Ishikawa (cell line): ENCODE measurements at regions not wholly inside any gene's neighbourhood (a gene's known extent, or its start where the extent isn't known, plus 50 kb on each side); places are given as distances from the start of the nearest gene placed in this dataset.
A peak's percentile ranks its signal among the peaks of the same experiment; 100 is the strongest.

ENCODE experiments used
- CEBPB ChIP-seq: IDR thresholded peaks from 2 replicates; pipeline ENCODE4 v1.6.1; 2012
- CREB1 ChIP-seq: IDR thresholded peaks from 2 replicates; pipeline ENCODE4 v1.6.1; 2012; ENCODE audit warnings: low read depth
- EGR1 ChIP-seq: IDR thresholded peaks from 2 replicates; pipeline ENCODE4 v1.6.1; 2012
- EP300 ChIP-seq: IDR thresholded peaks from 2 replicates; pipeline ENCODE4 v1.6.1; 2012; ENCODE audit warnings: borderline replicate concordance
- FOXM1 ChIP-seq: IDR thresholded peaks from 2 replicates; pipeline ENCODE4 v1.6.1; 2012; ENCODE audit warnings: low read depth, borderline replicate concordance
- NFIC ChIP-seq: IDR thresholded peaks from 2 replicates; pipeline ENCODE4 v1.6.1; 2012
- RAD21 ChIP-seq: IDR thresholded peaks from 2 replicates; pipeline ENCODE4 v1.6.1; 2012; ENCODE audit warnings: low read depth
- TAF1 ChIP-seq: IDR thresholded peaks from 2 replicates; pipeline ENCODE4 v1.6.1; 2012; ENCODE audit warnings: low read depth, mild to moderate bottlenecking
- TCF12 ChIP-seq: IDR thresholded peaks from 2 replicates; pipeline ENCODE4 v1.6.1; 2012; ENCODE audit warnings: low read depth
- TEAD4 ChIP-seq: IDR thresholded peaks from 2 replicates; pipeline ENCODE4 v1.6.1; 2012
- YY1 ChIP-seq: IDR thresholded peaks from 2 replicates; pipeline ENCODE4 v1.6.1; 2012; ENCODE audit warnings: low read depth
- ZBTB7A ChIP-seq: IDR thresholded peaks from 2 replicates; pipeline ENCODE4 v1.6.1; 2012; ENCODE audit warnings: low read depth
- TF ChIP-seq, protein P1 (sequence below): IDR thresholded peaks from 2 replicates; pipeline ENCODE4 v1.6.1; 2012
- TF ChIP-seq, protein P2 (sequence below): IDR thresholded peaks from 2 replicates; pipeline ENCODE4 v1.6.1; 2012; ENCODE audit warnings: low read depth, mild to moderate bottlenecking
- TF ChIP-seq, protein P3 (sequence below): IDR thresholded peaks from 2 replicates; pipeline ENCODE4 v1.6.1; 2012

DNA sequence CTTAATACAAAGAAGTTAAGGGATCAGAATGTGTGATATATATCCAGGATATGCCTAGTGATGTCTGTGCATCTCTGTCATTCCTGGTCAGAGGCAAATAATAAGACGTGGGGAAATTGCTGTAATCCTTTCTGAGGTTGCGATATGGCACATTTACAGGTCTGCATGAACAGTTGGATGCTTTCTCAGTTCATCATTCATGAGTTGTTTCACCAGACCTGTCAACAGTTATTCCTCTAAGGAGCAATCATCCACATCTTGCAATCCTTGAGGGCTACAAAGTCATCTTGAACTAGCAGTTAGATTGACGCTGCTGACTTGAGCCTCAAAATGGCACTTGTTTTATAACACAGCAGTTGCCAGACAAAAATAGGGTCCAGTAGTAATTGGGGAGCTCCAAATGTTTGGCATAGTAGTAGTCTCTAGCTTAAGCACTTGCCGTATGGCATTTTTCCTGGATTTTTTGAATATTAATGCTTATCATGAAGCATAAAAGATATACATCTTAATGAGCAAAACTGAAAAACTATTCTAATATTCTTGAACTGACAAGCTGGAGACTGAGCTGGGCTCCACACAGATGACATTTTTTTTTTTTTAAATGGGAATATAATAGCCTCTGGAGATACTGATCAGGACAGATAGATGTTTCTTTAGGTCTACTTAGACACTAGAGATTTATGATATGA is 761.7 kb downstream of the VGLL3 start:
- TF ChIP-seq, protein P1, sequence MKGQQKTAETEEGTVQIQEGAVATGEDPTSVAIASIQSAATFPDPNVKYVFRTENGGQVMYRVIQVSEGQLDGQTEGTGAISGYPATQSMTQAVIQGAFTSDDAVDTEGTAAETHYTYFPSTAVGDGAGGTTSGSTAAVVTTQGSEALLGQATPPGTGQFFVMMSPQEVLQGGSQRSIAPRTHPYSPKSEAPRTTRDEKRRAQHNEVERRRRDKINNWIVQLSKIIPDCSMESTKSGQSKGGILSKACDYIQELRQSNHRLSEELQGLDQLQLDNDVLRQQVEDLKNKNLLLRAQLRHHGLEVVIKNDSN = no peak
- TF ChIP-seq CEBPB (no peak), NFIC (no peak), EP300 (no peak), CREB1 (no peak), TEAD4 (no peak), YY1 (no peak), TAF1 (no peak), FOXM1 (no peak), TCF12 (no peak), RAD21 (no peak), ZBTB7A (no peak), EGR1 (no peak)
- TF ChIP-seq, protein P2, sequence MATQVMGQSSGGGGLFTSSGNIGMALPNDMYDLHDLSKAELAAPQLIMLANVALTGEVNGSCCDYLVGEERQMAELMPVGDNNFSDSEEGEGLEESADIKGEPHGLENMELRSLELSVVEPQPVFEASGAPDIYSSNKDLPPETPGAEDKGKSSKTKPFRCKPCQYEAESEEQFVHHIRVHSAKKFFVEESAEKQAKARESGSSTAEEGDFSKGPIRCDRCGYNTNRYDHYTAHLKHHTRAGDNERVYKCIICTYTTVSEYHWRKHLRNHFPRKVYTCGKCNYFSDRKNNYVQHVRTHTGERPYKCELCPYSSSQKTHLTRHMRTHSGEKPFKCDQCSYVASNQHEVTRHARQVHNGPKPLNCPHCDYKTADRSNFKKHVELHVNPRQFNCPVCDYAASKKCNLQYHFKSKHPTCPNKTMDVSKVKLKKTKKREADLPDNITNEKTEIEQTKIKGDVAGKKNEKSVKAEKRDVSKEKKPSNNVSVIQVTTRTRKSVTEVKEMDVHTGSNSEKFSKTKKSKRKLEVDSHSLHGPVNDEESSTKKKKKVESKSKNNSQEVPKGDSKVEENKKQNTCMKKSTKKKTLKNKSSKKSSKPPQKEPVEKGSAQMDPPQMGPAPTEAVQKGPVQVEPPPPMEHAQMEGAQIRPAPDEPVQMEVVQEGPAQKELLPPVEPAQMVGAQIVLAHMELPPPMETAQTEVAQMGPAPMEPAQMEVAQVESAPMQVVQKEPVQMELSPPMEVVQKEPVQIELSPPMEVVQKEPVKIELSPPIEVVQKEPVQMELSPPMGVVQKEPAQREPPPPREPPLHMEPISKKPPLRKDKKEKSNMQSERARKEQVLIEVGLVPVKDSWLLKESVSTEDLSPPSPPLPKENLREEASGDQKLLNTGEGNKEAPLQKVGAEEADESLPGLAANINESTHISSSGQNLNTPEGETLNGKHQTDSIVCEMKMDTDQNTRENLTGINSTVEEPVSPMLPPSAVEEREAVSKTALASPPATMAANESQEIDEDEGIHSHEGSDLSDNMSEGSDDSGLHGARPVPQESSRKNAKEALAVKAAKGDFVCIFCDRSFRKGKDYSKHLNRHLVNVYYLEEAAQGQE = no peak
- TF ChIP-seq, protein P3, sequence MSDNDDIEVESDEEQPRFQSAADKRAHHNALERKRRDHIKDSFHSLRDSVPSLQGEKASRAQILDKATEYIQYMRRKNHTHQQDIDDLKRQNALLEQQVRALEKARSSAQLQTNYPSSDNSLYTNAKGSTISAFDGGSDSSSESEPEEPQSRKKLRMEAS = no peak

DNA sequence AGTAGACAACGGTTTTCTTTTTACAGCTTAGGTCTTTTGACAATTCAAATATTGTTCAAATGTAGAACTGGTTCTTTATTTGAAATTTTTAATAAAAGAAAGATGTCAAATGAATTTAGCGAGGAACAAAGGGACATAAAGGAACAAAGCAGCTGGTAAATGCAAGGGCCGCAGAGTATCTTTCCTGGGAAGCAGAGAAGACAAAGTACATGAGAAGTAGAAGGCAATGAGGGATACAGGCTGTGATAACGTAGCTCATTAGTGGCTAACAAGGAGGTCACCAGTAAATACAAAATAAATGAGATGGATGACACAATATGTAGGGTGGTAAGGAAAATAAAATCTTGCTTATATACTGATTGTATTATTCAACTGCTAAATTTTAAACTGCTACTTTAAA is 762.8 kb downstream of the VGLL3 start:
- TF ChIP-seq TCF12 (no peak), RAD21 (no peak), CREB1 (no peak), EP300 (no peak), TEAD4 (no peak), EGR1 (no peak)
- TF ChIP-seq, protein P3 = no peak

DNA sequence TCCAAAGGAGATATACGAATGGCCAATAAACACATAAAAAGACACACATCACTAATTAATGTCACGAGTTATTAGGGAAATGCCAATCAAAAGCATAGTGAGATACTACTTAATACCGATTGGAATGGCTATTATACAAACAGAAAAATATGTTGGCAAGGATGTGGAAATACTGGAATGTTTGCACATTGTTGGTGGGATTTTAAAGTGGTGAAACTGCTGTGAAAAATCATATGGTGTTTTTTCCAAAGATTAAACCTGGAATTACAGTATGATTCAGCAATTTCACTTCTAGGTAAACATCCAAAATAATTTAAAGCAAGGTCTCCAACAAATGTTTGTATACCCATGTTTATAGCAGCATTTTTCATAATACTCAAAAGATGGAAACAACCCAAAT is 765.5 kb downstream of the VGLL3 start:
- TF ChIP-seq FOXM1 = no peak
- TF ChIP-seq EP300 = peak; percentile 58; the same call in 1 of the 2 replicates
- TF ChIP-seq EGR1 = no peak
- peak; percentile 75 for TF ChIP-seq TEAD4
- TF ChIP-seq CEBPB = no peak
- TF ChIP-seq, protein P3 = no peak
- TF ChIP-seq ZBTB7A = no peak
- TF ChIP-seq NFIC = peak; percentile 47; the same call in 1 of the 2 replicates

DNA sequence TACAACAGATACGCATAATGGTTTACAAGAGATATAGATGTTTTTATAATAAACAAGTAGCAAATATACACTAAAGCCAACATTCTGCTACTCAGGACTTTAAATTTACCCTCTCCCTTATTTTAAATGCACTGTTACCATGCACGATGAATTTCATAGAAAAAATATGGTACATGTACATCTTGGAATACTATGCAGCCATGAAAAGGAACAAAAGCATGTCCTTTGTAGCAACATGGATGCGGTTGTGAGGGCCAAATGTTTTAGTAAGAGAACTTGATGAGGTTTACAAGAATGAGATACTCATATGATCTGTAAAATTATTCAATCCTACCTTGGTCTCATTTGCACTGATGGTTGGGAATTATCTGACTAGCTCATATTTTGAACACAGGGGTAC is 769.3 kb downstream of the VGLL3 start:
- TF ChIP-seq FOXM1 = no peak
- no peak for TF ChIP-seq ZBTB7A
- no peak for TF ChIP-seq RAD21
- TF ChIP-seq EP300 = no peak
- no peak for TF ChIP-seq EGR1
- no peak for TF ChIP-seq TCF12
- no peak for TF ChIP-seq TEAD4
- no peak for TF ChIP-seq CEBPB
- TF ChIP-seq, protein P2 = no peak
- no peak for TF ChIP-seq YY1
- TF ChIP-seq, protein P3 = no peak
- TF ChIP-seq TAF1 = no peak
- TF ChIP-seq, protein P1 = no peak
- no peak for TF ChIP-seq CREB1
- TF ChIP-seq NFIC = no peak

DNA sequence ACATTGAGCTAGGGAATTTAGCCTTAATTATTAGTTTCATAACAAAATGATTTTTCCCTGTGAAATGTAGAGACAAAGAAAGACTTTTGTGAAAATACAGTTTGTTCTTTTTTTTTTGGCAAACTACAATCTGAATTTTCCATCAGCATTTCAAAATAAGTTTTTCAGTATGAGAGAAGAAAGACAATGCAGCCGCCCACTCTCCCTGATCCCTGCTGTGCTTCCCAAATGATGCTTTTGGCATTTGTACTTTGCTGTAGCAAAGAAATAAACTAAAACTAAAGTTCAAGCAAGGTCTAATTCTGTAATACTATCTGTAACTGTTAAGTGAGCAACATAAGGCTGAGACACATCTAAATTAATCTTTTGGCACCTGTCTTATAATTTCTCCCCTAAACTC is 782.2 kb downstream of the VGLL3 start:
- TF ChIP-seq ZBTB7A = no peak
- TF ChIP-seq, protein P1 = no peak
- TF ChIP-seq, protein P3 = no peak
- no peak for TF ChIP-seq EP300
- TF ChIP-seq TAF1 = no peak
- TF ChIP-seq FOXM1 = no peak
- TF ChIP-seq, protein P2 = no peak
- TF ChIP-seq CREB1 = no peak
